GM12878 (cell line): ENCODE measurements at regions not wholly inside any gene's neighbourhood (a gene's known extent, or its start where the extent isn't known, plus 50 kb on each side); places are given as distances from the start of the nearest gene placed in this dataset.

Source experiments
- ATAC-seq: fragments of 200-7000 bp; cut with Tn5 transposase; 3 replicates; pipeline ENCODE4 v1.9.1; 2020; ENCODE audit warnings: mild to moderate bottlenecking, moderate library complexity
- BruUV-seq: library from RNA; stranded (reverse); fragments of 400-500 nt; replicated peaks from 2 replicates; lab custom pipeline; 2021; lab: Mats Ljungman, UMichigan
- CTCF ChIA-PET: fragments of 300-600 bp; sonication (Branson Sonifier 250); formaldehyde crosslinking; extraction: SDS; loops from one replicate; lab custom pipeline; 2021; ENCODE audit warnings: inconsistent platforms; lab: Yijun Ruan, JAX
- POLR2A ChIA-PET: fragments of 350-600 bp; formaldehyde crosslinking; extraction: SDS; loops from one replicate; lab custom pipeline; 2021; ENCODE audit warnings: inconsistent platforms; lab: Charles Lee
- RAD21 ChIA-PET: fragments of 300-600 bp; sonication (Branson Sonifier 250); formaldehyde crosslinking; loops from one replicate; lab custom pipeline; 2023; ENCODE audit warnings: antibody characterized with exemption; ENCODE audit not compliant: unreplicated experiment; lab: Charles Lee
- SMC1A ChIA-PET: fragments of 300-600 bp; sonication (Branson Sonifier 250); formaldehyde crosslinking; loops from one replicate; lab custom pipeline; 2023; ENCODE audit not compliant: unreplicated experiment, uncharacterized antibody; lab: Charles Lee
- DNase-seq: peaks from one replicate; pipeline ENCODE4 v3.0.0-alpha.2; 2011; ENCODE audit warnings: low read depth, low spot score
- FAIRE-seq: peaks from 3 replicates; lab custom pipeline; 2011; peaks lifted over from hg19 to GRCh38; lab: Jason Lieb, UNC
- H2AFZ ChIP-seq: 2 replicates; pipeline ENCODE4 v1.6.0; 2011; ENCODE audit warnings: low read depth, low read length, control low read depth; ENCODE audit not compliant: control insufficient read depth
- H3K27ac ChIP-seq: 2 replicates; pipeline ENCODE4 v1.5.1; 2011; ENCODE audit warnings: control low read depth; ENCODE audit not compliant: control insufficient read depth, insufficient read depth
- H3K27me3 ChIP-seq, 2 experiments: replicated peaks in 1 of 2; 2 replicates each; pipeline versions ENCODE4 v1.6.0 to v1.6.1; 2011; ENCODE audit warnings: low read length in 1 of 2; ENCODE audit not compliant: control insufficient read depth in 2 of 2, insufficient read depth in 2 of 2
- H3K36me3 ChIP-seq, 2 experiments: 2 replicates each; pipeline ENCODE4 v1.5.1; 2011; ENCODE audit warnings: low read length in 1 of 2; ENCODE audit not compliant: control insufficient read depth in 2 of 2, insufficient read depth in 2 of 2
- H3K4me1 ChIP-seq: 2 replicates; pipeline ENCODE4 v1.6.1; 2011; ENCODE audit warnings: mild to moderate bottlenecking, low read length, moderate library complexity, mixed read lengths; ENCODE audit not compliant: control insufficient read depth, insufficient read depth
- H3K4me2 ChIP-seq: 2 replicates; pipeline ENCODE4 v1.6.0; 2011; ENCODE audit warnings: control low read depth; ENCODE audit not compliant: control insufficient read depth, insufficient read depth
- H3K4me3 ChIP-seq: fragments of 200-600 bp; sonication (generic); 2 replicates; pipeline ENCODE4 v1.5.1; 2016
- H3K79me2 ChIP-seq: 2 replicates; pipeline ENCODE4 v1.6.0; 2011; ENCODE audit warnings: low read length; ENCODE audit not compliant: control insufficient read depth, insufficient read depth
- H3K9ac ChIP-seq: 2 replicates; pipeline ENCODE4 v1.8.0; 2011; ENCODE audit warnings: low read length, control low read depth, mixed read lengths; ENCODE audit not compliant: control insufficient read depth, insufficient read depth
- H3K9me3 ChIP-seq: replicated peaks from 3 replicates; pipeline ENCODE4 v1.5.1; 2011; ENCODE audit warnings: mild to moderate bottlenecking, low read length; ENCODE audit not compliant: control insufficient read depth, insufficient read depth
- H4K20me1 ChIP-seq: 2 replicates; pipeline ENCODE4 v1.6.0; 2011; ENCODE audit not compliant: control insufficient read depth, insufficient read depth
- BCL3 ChIP-seq: IDR thresholded peaks from 2 replicates; pipeline ENCODE4 v1.6.1; 2011; ENCODE audit warnings: borderline replicate concordance, low read depth, mild to moderate bottlenecking, moderate library complexity, low read length; ENCODE audit not compliant: insufficient read depth, poor library complexity, severe bottlenecking
- CREB1 ChIP-seq: IDR thresholded peaks from 2 replicates; pipeline ENCODE4 v1.6.1; 2012; ENCODE audit warnings: low read depth, mild to moderate bottlenecking, inconsistent platforms
- EGR1 ChIP-seq, 2 experiments: IDR thresholded peaks; 1 replicate in 1 of 2; 2 replicates in 1 of 2; pipeline ENCODE4 v1.6.1; 2011 to 2012; ENCODE audit warnings: low read depth in 2 of 2, low read length in 2 of 2, borderline replicate concordance in 1 of 2, mild to moderate bottlenecking in 1 of 2, moderate library complexity in 1 of 2
- LARP7 ChIP-seq: fragments of 450-650 bp; IDR thresholded peaks from 2 replicates; pipeline ENCODE4 v1.6.1; 2017; ENCODE audit warnings: mild to moderate bottlenecking
- NFXL1 ChIP-seq: fragments of 450-650 bp; IDR thresholded peaks from 2 replicates; pipeline ENCODE4 v1.6.1; 2017; ENCODE audit warnings: antibody characterized with exemption, mild to moderate bottlenecking, borderline replicate concordance
- PAX5 ChIP-seq: IDR thresholded peaks from 2 replicates; pipeline ENCODE4 v1.6.1; 2011; ENCODE audit warnings: low read depth, low read length, borderline replicate concordance
- SIN3A ChIP-seq: IDR thresholded peaks from 2 replicates; pipeline ENCODE4 v1.6.1; 2012; ENCODE audit warnings: low read depth, low read length, improper control_type of control experiment
- SMAD1 ChIP-seq: fragments of 450-650 bp; IDR thresholded peaks from 2 replicates; pipeline ENCODE4 v1.6.1; 2018; ENCODE audit warnings: mild to moderate bottlenecking, low read depth; ENCODE audit not compliant: partially characterized antibody
- SRF ChIP-seq, 2 experiments: IDR thresholded peaks; 2 replicates each; pipeline ENCODE4 v1.6.1; 2011; ENCODE audit warnings: low read depth in 2 of 2, low read length in 2 of 2, mild to moderate bottlenecking in 1 of 2, moderate library complexity in 1 of 2
- YBX1 ChIP-seq: fragments of 450-650 bp; IDR thresholded peaks from 2 replicates; pipeline ENCODE4 v1.6.1; 2016; ENCODE audit warnings: antibody characterized with exemption
- in situ Hi-C: fragments of 300-500 bp; cut with MboI; formaldehyde crosslinking; loops from 9 replicates; pipeline ENCODE4 v1.14.3; 2018; ENCODE audit warnings: mixed read lengths
- intact Hi-C: fragments of 100-400 bp; cut with micrococcal nuclease; formaldehyde crosslinking; loops from one replicate; pipeline ENCODE4 v1.14.2; 2022; ENCODE audit not compliant: unreplicated experiment

GRCh38 chr20:9926476-9926875, 87.6 kb upstream of the PAK5 start:
- Histone ChIP-seq H3K27ac (no peak overlapping the region), H3K4me1 (peaks cover 11% of the 10 kb centered on the region), H4K20me1 (no peaks in the 10 kb centered on the region), H3K79me2 (no peaks in the 10 kb centered on the region), H3K9ac (no peak overlapping the region), H3K4me2 (no peak overlapping the region), H2AFZ (no peak overlapping the region), H3K9me3 (no peaks in the 10 kb centered on the region), H3K36me3 (no peaks in the 10 kb centered on the region), H3K27me3 (no peaks in the 10 kb centered on the region), H3K4me3 (no peak overlapping the region)
- ChIA-PET SMC1A (no interaction called here), RAD21 (no interaction called here), CTCF (interaction anchor here (6.6 kb wide), 1 partner anchor 13 kb away, joined by 34 read pairs; no protein-coding TSS in a partner anchor), POLR2A (no interaction called here)
- DNase-seq (no peak), FAIRE-seq (no peak), ATAC-seq (no peak; the same call in 2 of the 3 replicates)
- intact Hi-C loops: no loop called here
- TF ChIP-seq CREB1 (no peak), SRF (IDR thresholded peaks at IDR 0.05; ENCODE audit: low read depth in 2 of 2, low read length in 2 of 2) (no peak), PAX5 (no peak), BCL3 (no peak), LARP7 (no peak), SMAD1 (no peak), NFXL1 (no peak), YBX1 (no peak), SIN3A (no peak), EGR1 (IDR thresholded peaks at IDR 0.05; ENCODE audit: borderline replicate concordance in 1 of 2, low read depth in 2 of 2, low read length in 2 of 2) (no peak)
- BruUV-seq: no TSS peak
- in situ Hi-C loops: no loop called here
